Osteoblast (primary cell): ENCODE measurements at regions not wholly inside any gene's neighbourhood (a gene's known extent, or its start where the extent isn't known, plus 50 kb on each side); places are given as distances from the start of the nearest gene placed in this dataset.

Experiments
- DNase-seq: peaks from one replicate; pipeline ENCODE4 v3.0.0; 2011; ENCODE audit warnings: low spot score, mixed read lengths; ENCODE audit not compliant: insufficient read length; ENCODE audit errors: missing footprints
- H2AFZ ChIP-seq: 2 replicates; pipeline ENCODE4 v1.6.0; 2011; ENCODE audit warnings: mild to moderate bottlenecking, low read length
- H3K27ac ChIP-seq: 2 replicates; pipeline ENCODE4 v1.5.1; 2011; ENCODE audit warnings: mild to moderate bottlenecking, low read depth, low read length, moderate library complexity
- H3K27me3 ChIP-seq: 2 replicates; pipeline ENCODE4 v1.6.0; 2012; ENCODE audit warnings: mild to moderate bottlenecking, control low read depth, inconsistent platforms, low read length, moderate library complexity; ENCODE audit not compliant: insufficient read depth
- H3K36me3 ChIP-seq: 2 replicates; pipeline ENCODE4 v1.5.1; 2011; ENCODE audit warnings: mild to moderate bottlenecking, low read length, control low read depth, moderate library complexity; ENCODE audit not compliant: insufficient read depth
- H3K4me1 ChIP-seq: 2 replicates; pipeline ENCODE4 v1.5.1; 2011; ENCODE audit warnings: mild to moderate bottlenecking, low read length, control low read depth, moderate library complexity; ENCODE audit not compliant: insufficient read depth
- H3K4me2 ChIP-seq: 2 replicates; pipeline ENCODE4 v1.6.0; 2011; ENCODE audit warnings: mild to moderate bottlenecking, low read length; ENCODE audit not compliant: insufficient read depth
- H3K4me3 ChIP-seq: fragments of 200-600 bp; sonication (generic); 3 replicates; pipeline ENCODE4 v1.5.1; 2012; ENCODE audit warnings: mild to moderate bottlenecking, low read length, inconsistent platforms; ENCODE audit not compliant: insufficient read depth
- H3K79me2 ChIP-seq: 2 replicates; pipeline ENCODE4 v1.6.0; 2012; ENCODE audit warnings: mild to moderate bottlenecking, low read length, control low read depth, inconsistent platforms; ENCODE audit not compliant: insufficient read depth
- H3K9me3 ChIP-seq: 2 replicates; pipeline ENCODE4 v1.5.1; 2011; ENCODE audit warnings: low read depth, low read length, control low read depth
- H4K20me1 ChIP-seq: 2 replicates; pipeline ENCODE4 v1.6.0; 2012; ENCODE audit warnings: mild to moderate bottlenecking, low read length, control low read depth; ENCODE audit not compliant: insufficient read depth
- TF ChIP-seq, protein P1 (sequence below): IDR thresholded peaks from 2 replicates; pipeline ENCODE4 v1.5.1; 2011; ENCODE audit warnings: mild to moderate bottlenecking, low read depth, low read length, moderate library complexity; ENCODE audit errors: extremely low read depth

DNA sequence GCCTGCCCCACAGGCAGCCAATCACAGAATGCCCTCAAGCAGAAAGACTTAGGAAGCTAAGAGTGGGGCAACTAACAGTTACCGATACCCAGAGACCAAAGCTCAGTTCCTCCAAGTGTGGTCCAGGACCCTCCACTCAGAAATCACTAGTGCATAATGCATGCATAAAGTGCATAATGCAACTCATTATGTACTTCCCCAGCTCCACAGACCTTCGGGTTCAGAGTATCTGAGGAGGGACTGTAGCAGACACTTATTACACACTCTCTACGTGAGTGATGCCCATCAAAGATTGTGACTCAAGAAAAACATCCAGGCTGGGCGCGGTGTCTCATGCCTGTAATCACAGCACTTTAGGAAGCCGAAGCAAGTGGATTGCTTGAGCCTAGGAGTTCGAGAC lies 328.0 kb downstream of the BCOR start:
- Histone ChIP-seq H3K27me3 (peaks cover 7% of the 10 kb centered on the region), H3K9me3 (no peaks in the 10 kb centered on the region), H3K79me2 (no peaks in the 10 kb centered on the region), H3K4me1 (peaks cover 7% of the 10 kb centered on the region), H2AFZ (no peak overlapping the region), H4K20me1 (no peaks in the 10 kb centered on the region), H3K27ac (no peak overlapping the region), H3K4me3 (no peak overlapping the region), H3K36me3 (no peaks in the 10 kb centered on the region), H3K4me2 (no peak overlapping the region)
- DNase-seq, result peak; percentile 34
- TF ChIP-seq, protein P1, sequence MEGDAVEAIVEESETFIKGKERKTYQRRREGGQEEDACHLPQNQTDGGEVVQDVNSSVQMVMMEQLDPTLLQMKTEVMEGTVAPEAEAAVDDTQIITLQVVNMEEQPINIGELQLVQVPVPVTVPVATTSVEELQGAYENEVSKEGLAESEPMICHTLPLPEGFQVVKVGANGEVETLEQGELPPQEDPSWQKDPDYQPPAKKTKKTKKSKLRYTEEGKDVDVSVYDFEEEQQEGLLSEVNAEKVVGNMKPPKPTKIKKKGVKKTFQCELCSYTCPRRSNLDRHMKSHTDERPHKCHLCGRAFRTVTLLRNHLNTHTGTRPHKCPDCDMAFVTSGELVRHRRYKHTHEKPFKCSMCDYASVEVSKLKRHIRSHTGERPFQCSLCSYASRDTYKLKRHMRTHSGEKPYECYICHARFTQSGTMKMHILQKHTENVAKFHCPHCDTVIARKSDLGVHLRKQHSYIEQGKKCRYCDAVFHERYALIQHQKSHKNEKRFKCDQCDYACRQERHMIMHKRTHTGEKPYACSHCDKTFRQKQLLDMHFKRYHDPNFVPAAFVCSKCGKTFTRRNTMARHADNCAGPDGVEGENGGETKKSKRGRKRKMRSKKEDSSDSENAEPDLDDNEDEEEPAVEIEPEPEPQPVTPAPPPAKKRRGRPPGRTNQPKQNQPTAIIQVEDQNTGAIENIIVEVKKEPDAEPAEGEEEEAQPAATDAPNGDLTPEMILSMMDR, result no peak

DNA sequence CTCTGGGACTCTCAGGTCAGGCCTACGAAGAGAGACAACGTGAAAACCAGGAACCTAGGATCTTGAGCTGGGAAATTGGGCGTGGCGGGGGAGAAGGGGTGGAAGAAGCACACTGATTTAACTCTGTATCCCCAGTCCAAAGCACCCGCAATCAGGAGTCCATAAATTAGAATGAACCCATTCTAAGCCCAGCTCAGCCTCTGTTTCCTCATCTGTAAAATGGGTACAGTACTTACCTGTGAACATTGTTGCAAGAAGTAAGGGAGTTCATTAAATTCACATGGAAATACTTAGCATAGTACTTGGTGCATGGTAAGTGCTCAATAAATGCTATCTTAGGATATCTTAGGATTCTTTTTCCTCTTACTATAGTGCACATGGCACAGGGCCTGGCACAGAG lies 326.7 kb downstream of the BCOR start:
- Histone ChIP-seq H3K27ac (no peak overlapping the region), H3K79me2 (no peaks in the 10 kb centered on the region), H3K27me3 (peaks cover 7% of the 10 kb centered on the region), H3K4me1 (peaks cover 7% of the 10 kb centered on the region), H2AFZ (no peak overlapping the region), H3K4me2 (no peak overlapping the region), H4K20me1 (no peaks in the 10 kb centered on the region), H3K36me3 (no peaks in the 10 kb centered on the region), H3K9me3 (no peaks in the 10 kb centered on the region), H3K4me3 (no peak overlapping the region)
- no peak for DNase-seq
- TF ChIP-seq, protein P1, result no peak

DNA sequence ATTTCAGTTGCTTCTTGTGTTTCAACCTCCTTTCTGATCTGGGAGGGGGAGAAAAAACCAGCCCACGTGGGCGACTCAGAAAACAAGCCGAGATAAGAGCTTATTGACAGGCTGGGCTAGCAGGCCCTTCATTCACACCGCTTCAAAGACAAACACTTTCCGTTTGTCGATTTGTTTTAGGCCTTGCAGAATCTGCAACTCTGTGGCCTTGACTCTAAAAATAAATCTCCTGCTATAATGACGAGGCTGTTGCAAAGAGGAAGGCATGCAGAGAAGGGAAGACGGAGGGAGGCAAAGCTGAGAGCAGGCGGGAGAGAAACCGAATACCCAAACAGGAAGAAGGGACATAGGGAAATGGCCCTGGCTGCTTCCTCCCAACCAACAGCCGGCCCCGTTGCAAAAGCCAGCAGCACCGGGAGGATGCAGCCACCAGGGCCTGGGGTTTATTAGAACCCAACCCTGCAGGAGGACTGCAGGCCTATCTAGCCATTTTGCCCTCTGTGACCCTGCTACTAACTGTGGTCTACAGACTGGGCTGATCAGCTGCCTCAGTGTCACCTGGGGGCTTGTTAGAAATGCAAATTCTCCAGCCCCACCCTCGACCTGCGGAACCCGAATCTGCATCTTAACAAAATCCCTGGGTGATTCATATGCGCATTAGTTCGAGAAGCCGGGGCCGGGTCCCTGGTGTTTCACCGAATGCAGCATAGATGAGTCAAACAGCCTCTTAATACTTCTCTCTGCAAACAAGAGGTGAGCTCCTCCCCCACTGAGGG lies 325.5 kb downstream of the BCOR start:
- H3K4me1 ChIP-seq, result peaks cover 7% of the 10 kb centered on the region
- no peaks in the 10 kb centered on the region for H4K20me1 ChIP-seq
- peak overlapping the region; percentile 12 for H3K4me2 ChIP-seq
- no peaks in the 10 kb centered on the region for H3K79me2 ChIP-seq
- H3K36me3 ChIP-seq, result no peaks in the 10 kb centered on the region
- DNase-seq, result peak; percentile 83
- no peak overlapping the region for H3K27ac ChIP-seq
- no peaks in the 10 kb centered on the region for H3K9me3 ChIP-seq
- H2AFZ ChIP-seq, result peak overlapping the region; percentile 66
- H3K4me3 ChIP-seq, result no peak overlapping the region
- peaks cover 7% of the 10 kb centered on the region for H3K27me3 ChIP-seq
- TF ChIP-seq, protein P1, result no peak

DNA sequence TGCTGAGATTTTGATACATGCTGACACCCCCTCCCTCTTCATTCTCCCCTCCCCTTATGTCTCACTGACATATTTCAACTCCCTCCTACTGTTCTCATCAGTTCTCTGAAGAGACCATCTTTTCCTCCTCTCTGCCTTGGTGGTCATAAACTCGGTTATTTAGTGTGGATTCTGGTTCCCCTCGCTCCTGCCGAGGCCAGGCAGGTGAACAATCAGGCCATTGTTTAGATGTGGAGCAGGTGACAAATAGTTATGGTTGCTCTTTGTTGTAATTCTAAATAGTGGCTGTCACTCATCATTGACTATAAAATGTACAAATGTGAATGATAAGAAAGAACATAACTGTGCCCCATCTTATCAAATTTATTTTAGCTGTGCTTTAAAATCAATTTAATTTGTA lies 324.6 kb downstream of the BCOR start:
- DNase-seq, result no peak
- Histone ChIP-seq H3K79me2 (no peaks in the 10 kb centered on the region), H3K36me3 (no peaks in the 10 kb centered on the region), H3K9me3 (no peaks in the 10 kb centered on the region), H3K27ac (no peak overlapping the region), H2AFZ (no peak overlapping the region), H3K27me3 (peaks cover 7% of the 10 kb centered on the region), H4K20me1 (no peaks in the 10 kb centered on the region), H3K4me1 (peaks cover 7% of the 10 kb centered on the region), H3K4me3 (no peak overlapping the region), H3K4me2 (no peak overlapping the region)
- TF ChIP-seq, protein P1, result no peak
